ENCODE measurements at regions not wholly inside any gene's neighbourhood (a gene's known extent, or its start where the extent isn't known, plus 50 kb on each side); places are given as distances from the start of the nearest gene placed in this dataset.

DNA sequence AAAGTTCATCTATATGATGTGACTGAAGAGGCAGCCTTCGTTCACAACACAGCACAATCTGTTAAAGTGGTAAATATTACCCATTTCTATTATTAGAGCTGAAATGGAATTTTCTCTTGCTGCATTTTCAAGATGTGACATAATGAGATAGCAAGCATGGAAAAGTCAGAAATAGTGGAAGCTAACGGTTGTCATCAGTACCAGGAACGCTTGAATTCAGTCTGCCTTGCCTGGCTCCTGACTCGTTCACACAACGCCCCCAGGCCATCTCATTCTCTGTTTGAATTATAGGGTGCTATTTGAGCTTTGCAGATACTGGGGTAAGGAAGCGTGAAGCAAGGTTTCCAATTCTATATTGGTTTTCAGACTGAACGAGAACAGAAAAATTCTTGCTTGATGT, 116.5 kb upstream of the MAP3K7 start:
- TF ChIP-seq, protein P1, sequence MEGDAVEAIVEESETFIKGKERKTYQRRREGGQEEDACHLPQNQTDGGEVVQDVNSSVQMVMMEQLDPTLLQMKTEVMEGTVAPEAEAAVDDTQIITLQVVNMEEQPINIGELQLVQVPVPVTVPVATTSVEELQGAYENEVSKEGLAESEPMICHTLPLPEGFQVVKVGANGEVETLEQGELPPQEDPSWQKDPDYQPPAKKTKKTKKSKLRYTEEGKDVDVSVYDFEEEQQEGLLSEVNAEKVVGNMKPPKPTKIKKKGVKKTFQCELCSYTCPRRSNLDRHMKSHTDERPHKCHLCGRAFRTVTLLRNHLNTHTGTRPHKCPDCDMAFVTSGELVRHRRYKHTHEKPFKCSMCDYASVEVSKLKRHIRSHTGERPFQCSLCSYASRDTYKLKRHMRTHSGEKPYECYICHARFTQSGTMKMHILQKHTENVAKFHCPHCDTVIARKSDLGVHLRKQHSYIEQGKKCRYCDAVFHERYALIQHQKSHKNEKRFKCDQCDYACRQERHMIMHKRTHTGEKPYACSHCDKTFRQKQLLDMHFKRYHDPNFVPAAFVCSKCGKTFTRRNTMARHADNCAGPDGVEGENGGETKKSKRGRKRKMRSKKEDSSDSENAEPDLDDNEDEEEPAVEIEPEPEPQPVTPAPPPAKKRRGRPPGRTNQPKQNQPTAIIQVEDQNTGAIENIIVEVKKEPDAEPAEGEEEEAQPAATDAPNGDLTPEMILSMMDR (optimal IDR thresholded peaks at IDR 0.05 in 1 of 3, IDR thresholded peaks at IDR 0.05 in 1 of 3, conservative IDR thresholded peaks at IDR 0.05 in 1 of 3; ENCODE audit: extremely low read depth in 1 of 3, insufficient read depth in 2 of 3, low read length in 3 of 3) = no peak
- no peak for TF ChIP-seq EZH2 (IDR thresholded peaks at IDR 0.05; ENCODE audit: low read length)

Measured in keratinocyte (primary cell).